IPS-NIHi7 (cell line): ENCODE measurements at regions not wholly inside any gene's neighbourhood (a gene's known extent, or its start where the extent isn't known, plus 50 kb on each side); places are given as distances from the start of the nearest gene placed in this dataset.
"Not testable (repeated sequence)": the region's sequence is repeated elsewhere in the genome, so short reads cannot be mapped to it uniquely, and the experiment has no call there.

ENCODE experiments used
- DNase-seq: peaks from one replicate; pipeline ENCODE4 v3.0.0; 2012; ENCODE audit warnings: mixed read lengths; ENCODE audit errors: extremely low spot score

DNA sequence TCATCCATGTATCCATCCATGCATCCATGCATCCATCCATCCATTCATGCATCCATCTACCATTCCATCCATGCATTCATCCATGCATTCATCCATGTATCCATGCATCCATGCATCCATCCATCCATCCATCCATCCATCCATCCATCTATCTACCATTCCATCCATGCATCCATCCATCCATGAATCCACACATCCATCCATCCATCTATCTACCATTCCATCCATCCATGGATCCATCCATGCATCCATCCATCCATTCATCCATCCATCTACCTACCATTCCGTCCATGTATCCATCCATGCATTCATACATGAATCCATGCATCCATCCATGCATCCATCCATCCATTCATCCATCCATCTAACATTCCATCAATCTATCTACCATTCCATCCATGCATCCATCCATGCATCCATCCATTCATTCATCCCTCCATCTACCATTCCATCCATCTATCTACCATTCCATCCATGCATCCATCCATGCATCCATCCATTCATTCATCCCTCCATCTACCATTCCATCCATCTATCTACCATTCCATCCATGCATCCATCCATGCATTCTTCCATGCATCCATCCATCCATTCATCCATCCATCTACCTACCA is 257.2 kb downstream of the CRLF2 start:
- DNase-seq = not testable (repeated sequence)

DNA sequence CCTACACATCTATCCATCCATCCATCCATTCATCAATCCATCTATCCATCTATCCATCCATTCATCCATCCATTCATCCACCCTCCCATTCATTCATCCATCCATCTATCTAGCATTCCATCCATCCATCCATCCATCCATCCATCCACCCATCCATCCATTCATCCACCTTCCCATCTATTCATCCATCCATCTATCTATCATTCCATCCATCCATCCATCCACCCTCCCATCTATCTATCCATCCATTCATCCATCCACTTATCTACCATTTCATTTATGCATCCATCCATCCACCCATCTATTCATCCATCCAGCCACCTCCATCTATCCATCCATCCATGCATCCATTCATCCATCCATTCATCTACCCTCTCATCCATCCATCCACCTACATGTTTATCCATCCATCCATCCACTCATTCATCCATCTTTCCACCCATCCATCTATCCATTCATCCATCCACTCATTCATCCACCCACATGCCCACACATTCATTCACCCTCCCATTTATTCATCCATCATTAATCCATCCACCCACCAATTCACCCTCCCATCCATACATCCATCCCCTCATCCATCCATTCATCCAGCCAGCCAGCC is 258.5 kb downstream of the CRLF2 start:
- no peak for DNase-seq

DNA sequence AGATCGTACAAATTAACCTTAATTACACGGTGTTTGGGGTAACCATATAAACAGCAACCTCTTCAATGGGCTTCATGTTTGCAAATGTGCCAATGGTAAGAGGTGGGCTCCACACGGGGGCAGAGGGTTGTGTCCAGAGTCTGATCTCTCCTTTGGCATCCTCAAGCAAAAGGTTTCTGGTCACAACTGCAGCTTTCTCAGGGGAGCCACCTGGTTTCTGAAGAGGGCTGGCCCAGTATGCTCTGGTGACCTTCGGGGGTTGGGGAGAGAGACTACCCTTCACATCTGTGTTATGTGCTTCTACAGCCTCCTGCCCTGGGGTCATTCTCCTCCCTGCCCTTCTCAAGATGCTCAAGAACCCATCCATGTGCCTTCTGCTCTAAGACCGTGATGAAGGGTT is 259.6 kb downstream of the CRLF2 start:
- DNase-seq = no peak

DNA sequence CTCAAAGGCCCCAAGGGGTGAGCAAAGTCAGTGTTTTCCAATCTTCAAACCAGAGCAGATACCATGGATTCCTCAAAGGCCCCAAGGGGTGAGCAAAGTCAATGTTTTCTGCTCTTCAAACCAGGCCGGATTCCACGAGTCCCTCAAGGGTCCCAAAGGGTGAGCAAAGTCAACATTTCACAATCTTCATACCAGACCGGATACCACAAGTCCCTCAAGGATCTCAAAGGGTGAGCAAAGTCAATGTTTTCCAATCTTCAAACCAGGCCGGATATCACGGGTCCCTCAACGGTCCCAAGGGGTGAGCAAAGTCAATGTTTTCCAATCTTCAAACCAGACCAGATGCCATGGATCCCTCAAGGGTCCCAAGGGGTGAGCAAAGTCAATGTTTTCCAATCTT is 265.2 kb downstream of the CRLF2 start:
- DNase-seq = not testable (repeated sequence)

DNA sequence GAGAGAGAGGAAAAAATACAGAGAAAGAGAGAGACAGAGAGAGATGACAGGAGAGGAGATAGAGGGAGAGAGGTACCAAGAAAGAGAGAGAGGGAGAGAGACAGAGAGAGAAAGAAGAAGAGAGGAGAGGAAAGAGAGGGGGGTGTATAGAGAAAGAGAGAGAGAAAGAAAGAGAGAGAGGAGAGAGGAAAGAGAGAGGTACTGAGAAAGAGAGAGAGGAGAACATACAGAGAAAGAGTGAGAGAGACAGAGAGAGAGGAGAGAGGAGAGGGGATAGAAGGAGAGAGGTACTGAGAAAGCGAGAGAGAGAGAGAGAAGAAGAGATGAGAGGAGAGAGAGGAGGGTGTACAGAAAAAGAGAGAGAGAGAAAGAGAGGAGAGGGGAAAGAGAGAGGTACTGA is 269.4 kb downstream of the CRLF2 start:
- no peak for DNase-seq

DNA sequence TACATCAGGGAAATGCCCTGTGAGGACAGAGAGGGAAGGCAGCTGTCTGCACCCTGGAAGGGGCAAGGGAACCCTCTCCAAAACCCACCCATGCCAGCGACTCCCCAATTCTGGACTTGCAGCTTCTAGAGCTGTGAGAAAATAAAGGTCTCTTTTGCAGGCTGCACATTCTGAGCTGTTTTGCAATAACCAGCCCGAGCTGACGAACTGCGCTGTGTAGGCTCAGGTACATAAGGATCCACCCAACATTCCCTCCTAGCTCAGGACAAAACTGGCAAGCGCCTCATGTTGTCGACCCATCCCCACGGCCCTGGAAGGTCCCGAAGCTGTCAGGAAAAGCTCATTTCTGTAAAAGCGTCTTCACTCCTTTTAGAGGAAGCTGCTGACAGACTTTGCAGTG is 271.8 kb downstream of the CRLF2 start:
- DNase-seq = no peak

DNA sequence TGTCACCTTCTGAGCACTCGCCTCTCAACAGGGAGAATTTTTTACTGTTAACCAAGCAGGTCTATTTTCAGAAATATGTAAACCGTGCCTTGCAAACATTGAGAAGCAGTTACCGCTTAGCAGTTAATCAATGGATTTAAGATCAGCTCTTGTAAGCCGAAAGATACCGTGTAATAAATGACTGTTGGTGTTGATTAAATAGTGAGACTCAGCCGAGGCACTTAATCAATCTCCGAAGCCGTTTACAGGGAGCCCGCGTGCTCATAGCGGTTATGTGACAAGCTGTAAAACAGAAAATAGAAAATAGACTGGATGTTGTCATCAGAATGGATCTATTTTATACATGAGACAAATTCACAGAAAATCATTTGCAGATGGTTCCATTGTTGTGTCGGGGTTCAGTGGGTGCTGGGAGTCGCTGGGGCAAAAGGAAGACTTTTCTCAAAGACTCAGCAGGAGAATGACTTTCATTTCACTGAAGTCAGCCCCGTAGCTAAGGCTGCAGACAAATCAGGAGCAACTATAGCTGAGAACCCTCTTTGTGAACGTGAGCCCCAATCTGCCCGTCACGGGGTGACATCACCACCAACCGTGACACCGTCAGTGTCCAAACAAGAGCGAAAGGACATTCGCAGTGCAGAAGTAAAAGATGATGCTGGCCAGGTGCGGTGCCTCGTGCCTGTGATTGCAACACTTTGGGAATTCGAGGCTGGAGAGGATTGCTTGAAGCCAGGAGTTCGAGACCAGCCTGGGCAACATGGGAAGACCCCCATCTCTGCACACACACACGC is 275.3 kb downstream of the CRLF2 start:
- DNase-seq = no peak

DNA sequence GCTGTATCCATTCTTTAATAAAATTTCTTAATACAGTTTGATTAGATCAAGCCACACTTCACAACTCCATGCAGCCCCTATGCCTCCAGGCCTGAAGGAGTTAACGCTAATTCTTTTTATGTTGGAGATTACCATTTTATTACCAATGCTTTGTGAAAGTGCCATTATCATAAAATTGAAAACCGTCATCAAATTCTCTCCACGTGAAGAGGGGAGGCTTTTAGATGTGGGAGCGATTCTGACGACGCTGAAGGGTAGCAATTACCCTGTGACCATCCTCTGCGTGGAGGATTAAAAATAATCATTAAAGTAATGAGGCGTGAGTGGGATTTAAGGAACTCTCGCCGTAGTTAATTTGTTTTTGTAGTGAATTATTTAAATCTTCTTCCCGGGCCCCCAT is 278.8 kb downstream of the CRLF2 start:
- no peak for DNase-seq

DNA sequence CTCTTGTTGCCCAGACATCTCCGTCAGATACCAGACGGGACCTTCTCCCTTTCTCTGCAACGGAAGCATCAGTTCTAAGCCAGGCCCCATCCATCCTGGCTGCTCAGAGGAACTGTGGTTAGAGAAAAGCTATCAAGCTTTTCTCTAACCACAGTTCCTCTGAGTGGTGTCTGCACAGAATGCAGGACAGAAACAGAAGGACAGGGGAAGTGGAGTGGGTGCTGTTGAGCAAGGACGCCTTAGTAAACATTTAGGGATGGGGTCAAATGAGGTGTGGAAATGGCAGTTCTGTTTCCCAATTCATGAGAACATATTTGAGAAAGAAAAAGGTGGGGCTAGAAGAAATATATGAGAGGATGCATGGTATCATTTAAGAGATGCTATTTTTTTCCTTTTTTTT is 283.8 kb downstream of the CRLF2 start:
- no peak for DNase-seq

DNA sequence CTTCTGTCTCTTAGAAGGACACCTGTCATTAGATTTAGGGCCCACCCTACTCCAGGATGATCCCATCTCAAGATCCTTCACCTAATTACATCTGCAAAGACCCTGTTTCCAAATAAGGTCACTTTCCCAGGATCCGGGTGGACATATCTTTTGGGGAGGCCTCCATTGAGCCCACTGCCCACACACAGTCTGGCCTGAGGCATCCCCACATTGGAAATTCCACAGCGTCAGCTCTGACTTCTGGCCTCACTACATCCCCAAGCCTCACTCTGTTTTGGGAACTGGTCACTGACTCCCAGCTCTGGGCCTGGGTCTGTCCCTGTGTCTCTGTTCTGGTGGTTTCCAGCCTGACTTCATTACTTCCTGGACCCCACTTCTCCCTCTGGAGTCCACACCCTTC is 285.5 kb downstream of the CRLF2 start:
- DNase-seq = no peak

DNA sequence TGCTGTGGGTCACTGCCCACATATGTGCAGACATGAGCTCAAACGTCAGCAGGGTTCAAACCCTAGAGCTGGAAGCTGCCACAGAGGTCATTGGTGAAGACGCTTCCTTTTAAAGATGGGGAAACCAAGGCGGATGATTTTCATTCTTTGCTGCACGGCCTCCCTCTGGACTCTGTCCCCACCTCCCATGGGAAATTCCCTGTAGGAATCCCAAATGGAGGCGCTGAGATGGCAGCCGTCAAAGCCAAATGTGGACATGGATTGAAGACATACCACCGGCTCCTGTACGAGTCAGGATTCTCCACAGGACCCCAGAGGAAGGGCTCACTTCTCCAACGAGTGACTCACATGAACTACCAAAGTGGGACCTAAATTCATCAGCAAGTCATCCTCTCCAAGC is 286.4 kb downstream of the CRLF2 start:
- DNase-seq = no peak

DNA sequence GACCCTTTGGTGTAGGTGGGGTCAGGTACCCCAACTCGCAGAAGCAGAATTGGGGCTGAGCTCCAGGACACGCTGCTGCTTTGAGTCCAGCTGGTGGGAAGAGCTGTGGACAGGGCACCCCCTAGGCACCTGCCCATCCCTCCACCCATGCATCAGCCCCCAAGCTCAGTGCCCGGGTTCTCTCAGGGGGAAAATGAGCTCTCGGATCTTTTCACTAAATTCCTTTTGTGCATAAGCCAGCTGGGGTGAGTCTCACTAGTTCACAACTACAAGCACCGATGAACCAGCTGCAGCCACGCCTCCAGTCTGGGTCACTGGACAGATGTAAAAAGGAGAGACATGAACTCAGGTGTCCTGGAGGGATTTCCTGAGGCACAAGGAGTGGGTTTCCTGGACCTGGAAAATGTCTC is 286.8 kb downstream of the CRLF2 start:
- DNase-seq = no peak

DNA sequence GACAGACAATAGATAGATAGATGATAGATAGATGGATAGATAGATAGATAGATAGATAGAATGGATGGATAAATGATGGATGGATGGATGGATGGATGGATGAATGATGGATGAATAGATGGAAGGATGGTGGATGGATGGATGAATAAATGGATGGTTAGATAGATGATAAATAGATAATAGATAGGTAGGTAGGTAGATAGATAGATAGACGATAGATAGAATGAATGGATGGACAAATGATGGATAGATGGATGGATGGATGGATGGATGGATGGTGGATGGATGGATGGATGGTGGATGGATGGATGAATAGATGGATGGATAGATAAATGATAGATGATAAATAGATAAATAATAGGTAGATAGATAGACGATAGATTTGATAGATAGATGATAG is 287.4 kb downstream of the CRLF2 start:
- no peak for DNase-seq

DNA sequence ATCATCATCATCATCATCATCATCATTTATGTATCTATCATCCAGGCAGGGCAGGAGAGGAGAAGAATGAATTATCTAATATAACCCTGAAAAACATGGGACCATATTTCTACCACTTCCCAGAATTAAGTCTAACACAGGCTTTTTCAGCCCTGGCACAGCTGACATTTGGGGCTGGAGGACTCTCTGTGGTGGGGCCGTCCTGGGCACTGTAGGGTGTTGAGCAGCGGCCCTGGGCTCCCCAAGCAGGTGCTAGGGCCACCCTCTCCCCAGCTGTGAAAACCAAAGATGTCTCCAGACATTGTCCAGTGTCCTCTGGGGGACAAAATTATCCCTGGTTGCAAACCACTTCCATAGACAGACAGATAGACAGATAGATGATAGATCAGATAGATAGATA is 288.4 kb downstream of the CRLF2 start:
- DNase-seq = no peak

DNA sequence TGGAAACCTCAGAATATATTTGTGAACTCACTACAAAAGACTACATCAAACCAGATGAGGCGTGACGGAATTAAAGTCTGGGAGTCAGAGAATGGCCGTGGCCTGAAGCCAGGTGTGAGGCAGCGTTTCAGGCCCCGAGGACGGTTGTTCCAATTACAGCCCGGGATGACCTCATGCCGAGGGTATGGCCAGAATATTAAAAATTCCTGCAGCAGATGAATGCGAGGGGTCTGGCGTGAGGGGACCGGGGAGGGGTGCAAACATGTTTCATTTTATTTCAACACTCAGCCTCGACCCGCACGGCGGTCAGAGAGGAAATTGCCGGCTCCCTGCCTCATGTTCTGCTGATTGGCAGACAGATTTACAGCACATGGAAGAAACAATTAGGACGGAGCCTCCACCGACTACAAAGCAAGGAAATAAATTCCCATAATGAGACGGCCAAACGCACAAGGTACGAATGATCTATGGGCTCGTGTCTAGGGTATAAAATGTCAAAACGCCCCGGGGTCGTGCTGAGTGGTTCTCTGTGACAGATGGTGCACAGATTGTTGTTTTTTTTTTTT is 289.7 kb downstream of the SHOX start:
- DNase-seq = no peak

DNA sequence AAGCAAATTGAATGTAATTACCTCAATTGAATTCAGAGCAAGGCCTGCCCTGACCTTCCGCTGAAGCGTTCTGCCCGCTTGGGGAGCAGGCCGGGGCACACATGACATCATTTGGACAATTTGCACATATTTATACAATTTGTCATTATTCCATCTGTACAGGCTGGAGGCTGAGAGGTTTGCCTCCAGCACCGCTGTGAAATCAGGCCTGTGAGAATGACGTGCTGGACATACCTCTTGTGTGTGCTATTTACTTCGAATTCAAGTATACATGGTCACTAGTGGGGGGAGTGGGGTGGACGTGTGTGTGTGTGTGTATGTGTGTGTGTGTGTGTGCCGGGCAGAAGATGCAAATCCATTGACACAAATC is 285.6 kb downstream of the SHOX start:
- DNase-seq = no peak

DNA sequence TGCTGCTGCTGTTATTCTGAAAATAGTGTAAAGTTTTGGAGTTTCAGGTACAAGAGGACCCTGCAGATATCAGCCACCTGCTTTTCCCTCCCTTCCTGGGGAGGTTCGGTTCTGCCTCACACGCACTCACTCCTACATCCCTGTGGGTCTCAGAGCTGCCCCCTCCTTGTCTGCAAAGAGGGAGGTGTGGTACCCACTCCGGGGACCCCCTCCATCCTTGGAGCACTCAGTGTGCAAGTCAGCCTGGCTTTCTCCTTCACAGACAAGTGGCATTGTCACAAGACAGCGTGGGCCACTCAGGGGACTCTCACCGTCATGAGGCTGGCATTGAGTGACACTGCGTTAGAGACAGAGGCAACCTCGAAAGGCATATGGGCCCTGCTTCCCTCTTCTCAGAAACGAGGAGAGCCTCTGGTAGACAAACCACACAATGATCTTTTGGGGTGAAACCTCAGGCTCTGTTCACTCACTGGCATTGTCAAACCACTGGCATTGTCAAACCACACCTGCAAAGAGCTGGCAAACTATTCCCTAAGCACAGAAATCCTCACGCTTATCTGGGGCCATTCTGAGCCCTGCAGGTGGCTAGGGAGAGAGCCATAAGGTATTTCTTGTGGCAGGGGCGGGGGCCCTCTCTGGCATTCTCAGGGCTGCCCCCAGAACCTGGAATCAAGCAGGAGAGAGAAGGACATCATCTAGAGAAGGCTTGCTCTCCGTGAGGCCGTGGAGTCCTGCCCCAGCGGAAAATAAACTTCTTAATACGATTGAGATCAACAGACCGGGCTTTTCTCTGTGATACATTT is 285.0 kb downstream of the SHOX start:
- no peak for DNase-seq

DNA sequence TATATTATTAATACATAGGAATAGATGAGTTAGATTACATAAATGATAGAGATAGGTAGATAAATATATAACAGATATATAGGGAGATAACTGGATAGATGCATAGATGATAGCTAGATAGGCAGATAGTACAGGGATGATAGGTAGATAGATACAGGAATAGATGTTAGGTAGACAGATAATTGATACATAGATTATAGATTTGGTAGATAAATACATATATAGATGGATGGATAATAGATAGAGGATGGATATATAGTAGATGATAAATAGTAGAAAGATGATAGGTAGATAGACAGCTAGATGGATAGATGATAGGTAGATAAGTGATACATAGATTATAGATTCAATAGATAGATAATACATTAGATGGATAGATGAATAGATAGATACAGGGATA is 283.6 kb downstream of the SHOX start:
- DNase-seq = no peak

DNA sequence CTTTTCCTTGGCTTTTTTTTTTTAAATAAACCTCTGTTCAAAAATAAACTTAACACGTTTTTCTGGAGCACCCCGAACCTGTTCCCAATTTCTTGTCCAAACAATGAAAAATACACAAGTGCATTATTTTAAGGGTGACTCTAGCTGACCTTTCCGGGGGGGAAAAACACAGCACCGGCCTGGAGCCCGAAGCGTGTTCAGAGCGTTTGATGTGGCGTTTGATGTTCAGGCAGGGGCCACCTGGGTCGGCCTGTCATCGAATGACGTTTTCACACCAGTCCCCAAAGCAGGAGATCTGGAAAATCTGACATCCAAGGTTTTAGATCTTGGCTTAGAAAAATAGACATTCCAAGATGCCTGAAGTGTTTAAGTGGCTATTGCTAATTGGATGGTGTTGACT is 282.1 kb downstream of the SHOX start:
- no peak for DNase-seq

DNA sequence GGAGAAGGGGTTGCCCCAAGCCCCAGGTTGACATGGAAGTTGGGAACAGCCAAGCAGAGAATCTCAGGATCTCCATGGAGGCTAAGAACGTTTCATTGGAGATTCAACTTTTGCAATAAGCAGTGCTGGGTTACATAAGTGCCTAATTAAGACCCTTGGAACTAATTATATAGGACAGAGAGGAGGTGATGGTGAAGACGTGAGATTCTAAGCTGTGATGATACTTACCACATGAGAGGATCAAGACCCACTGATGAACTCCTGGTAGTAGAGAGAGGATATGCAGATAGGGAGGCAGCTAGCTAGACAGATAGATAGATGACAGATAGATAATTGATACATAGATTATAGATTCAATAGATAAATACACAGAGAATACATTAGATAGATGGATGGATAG is 278.5 kb downstream of the SHOX start:
- not testable (repeated sequence) for DNase-seq

DNA sequence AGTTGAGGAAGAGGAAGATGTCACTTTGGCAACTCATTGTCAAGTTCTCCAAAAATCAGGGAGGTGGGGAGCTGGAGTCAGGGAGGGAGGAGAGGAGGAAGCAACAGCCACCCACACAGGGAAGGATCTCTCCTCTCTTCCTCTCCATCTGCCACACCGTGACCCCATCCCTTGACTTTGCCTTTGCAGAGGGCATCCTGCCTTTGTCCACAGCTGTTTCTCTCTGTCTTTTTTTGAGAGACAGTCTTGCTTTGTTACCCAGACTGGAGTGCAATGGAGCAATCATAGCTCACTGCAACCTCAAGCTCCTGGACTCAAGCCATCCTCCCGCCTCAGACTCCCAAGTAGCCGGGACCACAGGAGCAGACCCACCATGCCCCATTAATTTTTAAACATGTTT is 276.0 kb downstream of the SHOX start:
- no peak for DNase-seq
